Central memory CD8-positive, alpha-beta T cell (primary cell): ENCODE measurements at regions not wholly inside any gene's neighbourhood (a gene's known extent, or its start where the extent isn't known, plus 50 kb on each side); places are given as distances from the start of the nearest gene placed in this dataset.

Experiments used
- ATAC-seq: fragments of 150-1000 bp; cut with Tn5 transposase; replicated peaks from 2 replicates; pipeline ENCODE4 v1.10.0; 2022; ENCODE audit warnings: mild to moderate bottlenecking, moderate FRiP score, moderate number of reproducible peaks; ENCODE audit not compliant: poor library complexity, severe bottlenecking; ENCODE audit errors: extremely low read depth
- DNase-seq, 2 donors: peaks; one replicate each; pipeline ENCODE4 v3.0.0; 2021; ENCODE audit warnings: low spot score in 2 of 2
- H3K27ac Mint-ChIP-seq: one replicate; pipeline ENCODE4 v1.8.0; 2022; ENCODE audit warnings: low read depth, mild to moderate bottlenecking, moderate library complexity, mixed read lengths
- H3K27me3 Mint-ChIP-seq: one replicate; pipeline ENCODE4 v1.8.0; 2022; ENCODE audit warnings: mixed read lengths
- H3K36me3 Mint-ChIP-seq: one replicate; pipeline ENCODE4 v1.8.0; 2022; ENCODE audit warnings: mild to moderate bottlenecking, moderate library complexity, mixed read lengths; ENCODE audit not compliant: insufficient read depth
- H3K4me1 Mint-ChIP-seq: one replicate; pipeline ENCODE4 v1.8.0; 2022; ENCODE audit warnings: mixed read lengths
- H3K4me3 Mint-ChIP-seq: one replicate; pipeline ENCODE4 v1.8.0; 2022; ENCODE audit warnings: mild to moderate bottlenecking, moderate library complexity, mixed read lengths
- H3K9me3 Mint-ChIP-seq: one replicate; pipeline ENCODE4 v1.8.0; 2022; ENCODE audit warnings: mixed read lengths

- no peak for ATAC-seq
- Mint-ChIP-seq H3K27me3 (no peaks in the 10 kb centered on the region), H3K27ac (no peak overlapping the region), H3K36me3 (no peaks in the 10 kb centered on the region), H3K4me1 (no peaks in the 10 kb centered on the region), H3K9me3 (peaks cover 16% of the 10 kb centered on the region), H3K4me3 (no peak overlapping the region)
- no peak for DNase-seq
These were observed 79.7 kb upstream of the ASTN2 start for GRCh38 chr9:117494401-117495090.

GRCh38 chr9:117492476-117492875 is 77.6 kb upstream of the ASTN2 start:
- ATAC-seq: no peak
- H3K9me3 Mint-ChIP-seq: peaks cover 5% of the 10 kb centered on the region
- no peaks in the 10 kb centered on the region for H3K27me3 Mint-ChIP-seq
- H3K27ac Mint-ChIP-seq: no peak overlapping the region
- H3K4me1 Mint-ChIP-seq: no peaks in the 10 kb centered on the region
- DNase-seq: no peak
- no peak overlapping the region for H3K4me3 Mint-ChIP-seq
- no peaks in the 10 kb centered on the region for H3K36me3 Mint-ChIP-seq

DNA sequence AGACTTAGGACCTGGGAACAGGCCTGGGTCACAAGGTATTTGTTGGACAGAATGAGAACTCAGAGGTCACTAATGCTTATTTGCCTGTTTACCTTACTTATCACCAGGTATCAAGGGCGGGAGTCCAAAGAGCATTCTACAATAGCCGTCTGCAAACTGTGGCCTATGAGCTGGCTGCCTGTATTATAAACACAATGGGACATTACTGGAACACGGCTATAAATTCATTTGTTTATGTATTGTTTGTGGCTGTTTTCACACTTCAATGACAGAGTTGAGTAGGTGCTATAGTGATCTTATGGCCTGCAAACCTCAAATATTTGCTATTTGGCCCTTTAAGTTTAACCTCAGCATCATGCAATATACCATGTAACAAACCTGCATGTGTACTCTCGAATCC is 76.6 kb upstream of the ASTN2 start:
- H3K27me3 Mint-ChIP-seq: no peaks in the 10 kb centered on the region
- H3K4me3 Mint-ChIP-seq: no peak overlapping the region
- no peak overlapping the region for H3K27ac Mint-ChIP-seq
- no peak for DNase-seq
- H3K9me3 Mint-ChIP-seq: no peaks in the 10 kb centered on the region
- no peak for ATAC-seq
- H3K4me1 Mint-ChIP-seq: no peaks in the 10 kb centered on the region
- no peaks in the 10 kb centered on the region for H3K36me3 Mint-ChIP-seq

GRCh38 chr9:117490199-117490598 is 75.3 kb upstream of the ASTN2 start:
- H3K36me3 Mint-ChIP-seq: no peaks in the 10 kb centered on the region
- no peak overlapping the region for H3K4me3 Mint-ChIP-seq
- no peaks in the 10 kb centered on the region for H3K27me3 Mint-ChIP-seq
- no peak for ATAC-seq
- DNase-seq: no peak
- no peaks in the 10 kb centered on the region for H3K4me1 Mint-ChIP-seq
- no peak overlapping the region for H3K27ac Mint-ChIP-seq
- H3K9me3 Mint-ChIP-seq: no peaks in the 10 kb centered on the region

DNA sequence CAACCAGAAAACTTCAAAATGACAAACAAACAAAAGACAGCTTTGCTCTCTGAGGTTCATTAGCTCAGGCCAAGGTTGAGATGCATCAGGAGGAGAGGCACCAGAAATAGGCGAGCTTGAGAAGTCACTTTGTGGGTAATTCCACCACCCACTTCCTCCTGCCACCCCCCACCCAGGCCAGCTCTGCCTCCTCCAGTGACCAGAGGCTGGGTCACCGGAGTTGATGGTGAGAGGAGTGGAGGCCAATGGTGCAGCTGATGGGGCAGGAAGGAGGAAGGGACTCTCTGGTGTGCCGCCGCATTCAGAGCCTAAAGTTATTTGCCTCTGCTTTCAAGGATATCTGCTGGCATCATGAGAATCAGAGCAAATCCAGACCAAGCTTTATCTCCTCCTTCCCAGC is 73.8 kb upstream of the ASTN2 start:
- ATAC-seq (no peak), DNase-seq (no peak)
- H3K36me3 Mint-ChIP-seq: no peaks in the 10 kb centered on the region
- H3K9me3 Mint-ChIP-seq: no peaks in the 10 kb centered on the region
- H3K27ac Mint-ChIP-seq: no peak overlapping the region
- no peaks in the 10 kb centered on the region for H3K27me3 Mint-ChIP-seq
- no peak overlapping the region for H3K4me3 Mint-ChIP-seq
- no peaks in the 10 kb centered on the region for H3K4me1 Mint-ChIP-seq

- Mint-ChIP-seq H3K9me3 (no peaks in the 10 kb centered on the region), H3K27ac (no peak overlapping the region), H3K27me3 (no peaks in the 10 kb centered on the region), H3K4me1 (no peaks in the 10 kb centered on the region), H3K36me3 (no peaks in the 10 kb centered on the region), H3K4me3 (no peak overlapping the region)
- ATAC-seq: peak; percentile 49
- no peak for DNase-seq
These were observed 72.8 kb upstream of the ASTN2 start for GRCh38 chr9:117487555-117488175.

GRCh38 chr9:117486426-117486825 is 71.6 kb upstream of the ASTN2 start:
- Mint-ChIP-seq H3K4me1 (no peaks in the 10 kb centered on the region), H3K27ac (no peak overlapping the region), H3K9me3 (no peaks in the 10 kb centered on the region), H3K27me3 (no peaks in the 10 kb centered on the region), H3K4me3 (no peak overlapping the region), H3K36me3 (no peaks in the 10 kb centered on the region)
- no peak for DNase-seq
- ATAC-seq: no peak

- DNase-seq (no peak), ATAC-seq (no peak)
- Mint-ChIP-seq H3K36me3 (no peaks in the 10 kb centered on the region), H3K9me3 (no peaks in the 10 kb centered on the region), H3K4me1 (no peaks in the 10 kb centered on the region), H3K27me3 (no peaks in the 10 kb centered on the region), H3K27ac (no peak overlapping the region), H3K4me3 (no peak overlapping the region)
These were observed 70.3 kb upstream of the ASTN2 start for GRCh38 chr9:117485176-117485575.

- Mint-ChIP-seq H3K4me3 (no peak overlapping the region), H3K27me3 (no peaks in the 10 kb centered on the region), H3K27ac (no peak overlapping the region), H3K4me1 (no peaks in the 10 kb centered on the region), H3K36me3 (no peaks in the 10 kb centered on the region), H3K9me3 (peaks cover 4% of the 10 kb centered on the region)
- no peak for ATAC-seq
- DNase-seq: no peak
These were observed 65.9 kb upstream of the ASTN2 start for GRCh38 chr9:117480729-117481128.

DNA sequence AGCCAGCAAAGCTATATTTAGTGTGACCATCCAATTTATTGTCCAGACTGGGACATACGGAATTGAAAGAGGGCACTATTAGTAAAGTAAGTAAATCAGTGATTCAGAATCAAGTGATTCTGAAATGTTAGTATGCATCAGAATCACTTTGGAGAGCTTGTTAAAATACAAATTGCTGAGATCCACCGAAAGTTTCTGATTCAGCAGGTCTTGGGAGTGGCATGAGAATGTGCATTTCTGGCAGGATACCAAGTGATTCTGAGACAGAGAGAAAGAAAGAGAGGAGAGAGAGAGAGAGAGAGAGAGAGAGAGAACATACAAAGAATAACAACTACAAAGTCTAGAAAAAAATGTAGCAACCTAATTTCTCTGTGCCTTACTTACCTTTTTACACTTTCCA is 65.4 kb upstream of the ASTN2 start:
- Mint-ChIP-seq H3K36me3 (no peaks in the 10 kb centered on the region), H3K9me3 (peaks cover 4% of the 10 kb centered on the region), H3K4me1 (no peaks in the 10 kb centered on the region), H3K4me3 (no peak overlapping the region), H3K27me3 (no peaks in the 10 kb centered on the region), H3K27ac (no peak overlapping the region)
- ATAC-seq (no peak), DNase-seq (no peak)

DNA sequence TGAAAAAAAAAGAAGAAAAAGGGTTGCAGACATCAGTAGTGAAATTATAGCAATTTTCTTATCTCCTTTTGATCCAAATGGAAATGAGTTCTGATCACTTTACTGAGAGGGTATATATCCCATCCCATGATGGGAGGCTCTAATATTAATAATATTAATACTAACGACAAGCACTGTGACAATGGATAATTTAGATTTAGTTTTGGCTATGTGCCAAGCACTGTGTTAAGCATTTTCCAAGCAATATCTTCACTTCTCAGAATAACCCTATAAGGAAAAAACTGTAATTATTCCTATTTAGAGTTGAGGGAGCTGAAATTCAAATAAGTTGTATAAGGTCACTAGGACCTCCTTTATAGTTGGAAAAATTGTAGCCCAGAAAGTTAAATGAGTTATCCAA is 58.4 kb upstream of the ASTN2 start:
- DNase-seq (no peak), ATAC-seq (no peak)
- Mint-ChIP-seq H3K9me3 (no peaks in the 10 kb centered on the region), H3K27me3 (no peaks in the 10 kb centered on the region), H3K4me3 (no peak overlapping the region), H3K36me3 (no peaks in the 10 kb centered on the region), H3K4me1 (no peaks in the 10 kb centered on the region), H3K27ac (no peak overlapping the region)

DNA sequence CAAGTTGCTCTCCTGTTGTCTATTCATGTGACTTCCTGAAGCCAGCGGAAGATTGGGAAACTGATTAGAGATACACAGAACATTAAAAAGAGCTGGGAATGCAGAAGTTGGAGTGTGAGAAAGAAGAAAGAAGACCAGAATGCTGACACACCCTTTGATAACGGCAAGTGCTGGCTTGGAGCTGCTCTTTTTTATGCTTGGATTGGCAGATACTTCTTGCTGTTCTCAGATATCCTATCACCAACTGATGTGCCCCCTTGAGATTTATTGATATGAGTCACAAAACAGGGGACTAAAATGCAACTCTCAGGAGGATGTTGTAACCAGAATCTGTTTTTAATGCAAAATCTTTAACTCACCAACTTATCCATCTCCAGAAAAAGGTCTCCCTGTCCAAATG is 56.0 kb upstream of the ASTN2 start:
- Mint-ChIP-seq H3K9me3 (no peaks in the 10 kb centered on the region), H3K27me3 (no peaks in the 10 kb centered on the region), H3K36me3 (no peaks in the 10 kb centered on the region), H3K4me1 (no peaks in the 10 kb centered on the region), H3K4me3 (no peak overlapping the region), H3K27ac (no peak overlapping the region)
- ATAC-seq (no peak), DNase-seq (no peak)

- Mint-ChIP-seq H3K4me3 (no peak overlapping the region), H3K9me3 (no peaks in the 10 kb centered on the region), H3K27me3 (no peaks in the 10 kb centered on the region), H3K4me1 (no peaks in the 10 kb centered on the region), H3K27ac (no peak overlapping the region), H3K36me3 (no peaks in the 10 kb centered on the region)
- no peak for ATAC-seq
- no peak for DNase-seq
These were observed 55.6 kb upstream of the ASTN2 start for GRCh38 chr9:117470455-117470854.
